ENCODE measurements at regions not wholly inside any gene's neighbourhood (a gene's known extent, or its start where the extent isn't known, plus 50 kb on each side); places are given as distances from the start of the nearest gene placed in this dataset.

DNA sequence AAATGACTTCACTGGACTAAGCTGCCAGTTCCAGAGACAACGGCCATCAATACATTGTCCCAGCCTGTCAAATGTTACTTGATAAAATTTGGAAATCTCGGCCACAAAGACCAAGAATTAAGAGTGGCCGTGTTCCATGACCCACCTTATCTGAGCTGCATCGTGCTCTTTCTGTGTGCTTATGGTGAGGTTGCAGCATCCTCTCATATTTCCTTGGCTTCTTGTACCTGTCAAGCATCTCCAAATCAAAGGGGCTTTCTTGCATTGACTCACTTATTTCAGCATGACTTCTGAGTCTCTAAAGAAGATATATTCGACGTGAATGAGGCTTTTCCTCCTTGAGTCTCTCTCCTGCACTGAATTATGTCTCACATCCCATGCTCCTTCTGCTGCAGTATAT is 421.7 kb downstream of the MCTP2 start:
- WGBS, 2 donors = 48 to 53% methylated on average over 6 of the region's 6 CpGs
- intact Hi-C loops (cut with DNase I) = no loop called here

DNA sequence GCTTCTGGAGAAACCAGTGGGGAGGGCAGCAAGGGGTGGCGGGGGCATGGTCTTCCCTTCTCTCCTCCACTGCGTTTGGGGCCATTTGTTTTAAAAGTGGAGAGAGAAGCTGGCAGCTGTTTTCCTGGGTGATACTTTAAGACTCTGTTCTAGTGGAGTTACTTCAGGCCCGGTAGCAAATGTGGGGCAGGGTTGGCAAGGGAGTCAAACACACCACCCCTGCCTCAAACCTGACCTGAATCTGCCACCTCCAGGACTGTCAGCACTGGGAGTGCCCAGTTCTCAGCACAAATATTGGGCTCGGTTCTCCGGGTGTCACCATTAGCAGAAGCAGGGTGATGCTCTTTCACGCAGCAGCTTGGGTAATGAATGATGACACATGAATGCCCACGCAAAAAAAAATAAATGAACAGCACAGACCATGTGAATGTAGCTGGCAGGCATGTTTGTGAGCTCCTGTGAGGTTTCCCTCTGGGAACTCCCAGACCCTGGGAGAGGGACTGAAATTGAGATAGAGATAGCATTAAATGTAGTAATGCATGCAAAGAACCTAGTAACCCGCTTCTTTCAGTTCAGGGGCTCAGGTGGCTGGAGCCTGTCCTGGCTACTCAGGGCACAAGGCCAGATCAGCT is 424.0 kb downstream of the MCTP2 start:
- H3K4me3 ChIP-seq = no peak overlapping the region
- WGBS, 2 donors = 70 to 72% methylated on average over 8 of the region's 8 CpGs
- no peak for DNase-seq
- peaks cover 0 to 4% of the 10 kb centered on the region in 2 donors for H3K27me3 ChIP-seq
- no peaks in the 10 kb centered on the region for H3K4me1 ChIP-seq
- TF ChIP-seq POLR2A (IDR thresholded peaks at IDR 0.05) = no peak
- TF ChIP-seq, protein P1, sequence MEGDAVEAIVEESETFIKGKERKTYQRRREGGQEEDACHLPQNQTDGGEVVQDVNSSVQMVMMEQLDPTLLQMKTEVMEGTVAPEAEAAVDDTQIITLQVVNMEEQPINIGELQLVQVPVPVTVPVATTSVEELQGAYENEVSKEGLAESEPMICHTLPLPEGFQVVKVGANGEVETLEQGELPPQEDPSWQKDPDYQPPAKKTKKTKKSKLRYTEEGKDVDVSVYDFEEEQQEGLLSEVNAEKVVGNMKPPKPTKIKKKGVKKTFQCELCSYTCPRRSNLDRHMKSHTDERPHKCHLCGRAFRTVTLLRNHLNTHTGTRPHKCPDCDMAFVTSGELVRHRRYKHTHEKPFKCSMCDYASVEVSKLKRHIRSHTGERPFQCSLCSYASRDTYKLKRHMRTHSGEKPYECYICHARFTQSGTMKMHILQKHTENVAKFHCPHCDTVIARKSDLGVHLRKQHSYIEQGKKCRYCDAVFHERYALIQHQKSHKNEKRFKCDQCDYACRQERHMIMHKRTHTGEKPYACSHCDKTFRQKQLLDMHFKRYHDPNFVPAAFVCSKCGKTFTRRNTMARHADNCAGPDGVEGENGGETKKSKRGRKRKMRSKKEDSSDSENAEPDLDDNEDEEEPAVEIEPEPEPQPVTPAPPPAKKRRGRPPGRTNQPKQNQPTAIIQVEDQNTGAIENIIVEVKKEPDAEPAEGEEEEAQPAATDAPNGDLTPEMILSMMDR (IDR thresholded peaks at IDR 0.05) = no peak
- ATAC-seq = no peak
- H3K27ac ChIP-seq = no peak overlapping the region
- no peaks in the 10 kb centered on the region for H3K36me3 ChIP-seq (replicated peaks in 1 of 2; ENCODE audit: insufficient read depth in 1 of 2, low read depth in 2 of 2)
- H3K9me3 ChIP-seq = no peaks in the 10 kb centered on the region
- intact Hi-C loops (cut with DNase I) = no loop called here

More for the DNA sequence above, 421.7 kb downstream of the MCTP2 start:
- H3K9me3 ChIP-seq = no peaks in the 10 kb centered on the region
- DNase-seq (no peak), ATAC-seq (no peak)
- no peak overlapping the region for H3K27ac ChIP-seq
- H3K27me3 ChIP-seq = peaks cover 0 to 4% of the 10 kb centered on the region in 2 donors
- no peak for TF ChIP-seq POLR2A (IDR thresholded peaks at IDR 0.05)
- TF ChIP-seq, protein P1 (IDR thresholded peaks at IDR 0.05) = no peak
- H3K36me3 ChIP-seq (replicated peaks in 1 of 2; ENCODE audit: insufficient read depth in 1 of 2, low read depth in 2 of 2) = no peaks in the 10 kb centered on the region
- H3K4me3 ChIP-seq = no peak overlapping the region
- no peaks in the 10 kb centered on the region for H3K4me1 ChIP-seq

DNA sequence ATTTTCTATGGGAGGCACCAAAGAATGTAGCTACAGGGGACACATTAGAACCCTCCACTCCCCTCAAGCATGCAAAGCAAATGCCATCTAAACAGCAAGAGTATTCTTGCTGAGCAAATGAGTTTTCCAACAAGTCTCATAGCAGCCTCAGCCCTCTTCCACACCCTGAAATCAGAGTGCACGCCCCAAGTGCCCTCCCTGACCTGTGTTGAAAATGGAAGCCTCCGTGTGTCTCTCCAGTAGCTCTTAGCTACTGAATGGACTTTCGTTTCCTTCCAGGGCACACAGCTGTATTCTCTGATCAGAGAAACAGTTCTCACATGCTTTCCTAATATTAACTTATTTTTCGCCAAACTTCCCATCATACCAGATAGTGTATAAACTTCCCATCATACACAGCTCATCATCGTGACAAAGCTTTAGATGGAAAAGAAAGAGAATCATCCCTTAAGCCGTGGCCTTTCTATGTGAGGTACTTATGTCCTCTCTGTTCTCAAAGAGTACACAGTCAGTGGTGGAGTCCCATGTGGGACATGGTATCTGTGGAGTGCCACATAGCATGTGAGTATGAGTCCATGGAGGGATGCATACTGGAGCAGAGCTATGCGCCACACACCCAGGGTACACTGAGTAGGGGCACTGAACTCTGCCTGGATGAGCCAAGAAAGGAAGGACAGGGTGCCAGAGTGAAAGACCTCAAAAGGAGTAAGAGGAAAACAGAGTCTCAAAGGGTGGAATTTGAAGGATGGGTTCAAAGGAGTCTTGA is 434.5 kb downstream of the MCTP2 start:
- intact Hi-C loops (cut with DNase I) = loop anchor here (10.0 kb wide), 1 partner anchor 629 kb away; no protein-coding TSS in a partner anchor
- WGBS, 2 donors = 51 to 57% methylated on average over 7 of the region's 7 CpGs

DNA sequence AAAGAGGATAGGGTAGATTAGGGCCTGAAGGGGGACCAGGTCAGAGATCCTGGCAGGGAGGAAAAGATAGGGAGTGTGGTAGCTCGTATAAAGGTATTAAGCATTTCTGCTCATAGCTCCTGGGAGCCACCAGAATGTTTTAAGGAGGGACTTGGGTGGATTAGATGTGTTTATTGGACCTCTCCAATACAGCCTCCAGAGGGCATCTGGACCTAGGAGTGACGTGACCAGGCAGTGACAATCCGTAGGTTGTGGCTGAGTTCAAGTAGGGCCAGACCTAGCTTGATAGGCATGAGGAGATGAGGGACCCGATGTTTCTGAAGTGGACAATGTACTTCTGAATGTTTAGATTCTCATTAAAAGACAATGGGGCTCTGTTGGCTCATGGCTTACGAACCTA is 435.2 kb downstream of the MCTP2 start:
- DNase-seq = no peak
- Histone ChIP-seq H3K36me3 (replicated peaks in 1 of 2; ENCODE audit: insufficient read depth in 1 of 2, low read depth in 2 of 2) (no peaks in the 10 kb centered on the region), H3K4me3 (no peak overlapping the region), H3K27me3 (no peaks in the 10 kb centered on the region), H3K27ac (no peak overlapping the region), H3K4me1 (no peaks in the 10 kb centered on the region), H3K9me3 (no peaks in the 10 kb centered on the region)
- WGBS, 2 donors = 45 to 47% methylated on average over 5 of the region's 5 CpGs
- intact Hi-C loops (cut with DNase I) = loop anchor here (10.0 kb wide), 1 partner anchor 628 kb away; no protein-coding TSS in a partner anchor
- ATAC-seq = no peak
- TF ChIP-seq, protein P1 (IDR thresholded peaks at IDR 0.05) = no peak
- TF ChIP-seq POLR2A (IDR thresholded peaks at IDR 0.05) = no peak

More for the DNA sequence above, 434.5 kb downstream of the MCTP2 start:
- Histone ChIP-seq H3K27me3 (no peaks in the 10 kb centered on the region), H3K9me3 (no peaks in the 10 kb centered on the region), H3K27ac (no peak overlapping the region), H3K4me3 (no peak overlapping the region), H3K36me3 (replicated peaks in 1 of 2; ENCODE audit: insufficient read depth in 1 of 2, low read depth in 2 of 2) (no peaks in the 10 kb centered on the region), H3K4me1 (no peaks in the 10 kb centered on the region)
- TF ChIP-seq POLR2A (IDR thresholded peaks at IDR 0.05) = no peak
- ATAC-seq (no peak), DNase-seq (no peak)

DNA sequence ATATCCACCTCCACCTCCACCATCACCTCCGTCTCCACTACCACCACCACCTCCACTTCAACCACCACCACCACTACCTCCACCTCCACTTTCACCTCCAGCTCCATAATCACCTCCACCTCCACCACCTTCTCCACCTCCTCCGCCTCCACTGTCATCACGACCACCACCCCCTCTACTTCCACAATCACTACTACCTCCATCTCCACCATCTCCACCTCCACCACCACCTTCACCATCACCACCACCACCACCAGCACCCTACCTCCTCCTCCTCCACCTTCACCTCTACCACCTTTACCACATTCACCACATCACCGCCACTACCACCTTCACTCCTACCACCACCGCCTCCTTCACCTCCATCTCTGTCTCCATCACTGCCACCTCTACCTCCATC is 435.7 kb downstream of the MCTP2 start:
- WGBS, 2 donors = 59 to 70% methylated on average over 5 of the region's 5 CpGs
- intact Hi-C loops (cut with DNase I) = loop anchor here (10.0 kb wide), 1 partner anchor 628 kb away; no protein-coding TSS in a partner anchor
- Histone ChIP-seq H3K4me1 (no peaks in the 10 kb centered on the region), H3K4me3 (no peak overlapping the region), H3K27me3 (no peaks in the 10 kb centered on the region), H3K27ac (no peak overlapping the region), H3K9me3 (no peaks in the 10 kb centered on the region), H3K36me3 (replicated peaks in 1 of 2; ENCODE audit: insufficient read depth in 1 of 2, low read depth in 2 of 2) (no peaks in the 10 kb centered on the region)
- TF ChIP-seq, protein P1 (IDR thresholded peaks at IDR 0.05) = no peak
- ATAC-seq = no peak
- DNase-seq = no peak

Data from body of pancreas (tissue), 4 donors.